ENCODE measurements at regions not wholly inside any gene's neighbourhood (a gene's known extent, or its start where the extent isn't known, plus 50 kb on each side); places are given as distances from the start of the nearest gene placed in this dataset.
A peak's percentile ranks its signal among the peaks of the same experiment; 100 is the strongest.

DNA sequence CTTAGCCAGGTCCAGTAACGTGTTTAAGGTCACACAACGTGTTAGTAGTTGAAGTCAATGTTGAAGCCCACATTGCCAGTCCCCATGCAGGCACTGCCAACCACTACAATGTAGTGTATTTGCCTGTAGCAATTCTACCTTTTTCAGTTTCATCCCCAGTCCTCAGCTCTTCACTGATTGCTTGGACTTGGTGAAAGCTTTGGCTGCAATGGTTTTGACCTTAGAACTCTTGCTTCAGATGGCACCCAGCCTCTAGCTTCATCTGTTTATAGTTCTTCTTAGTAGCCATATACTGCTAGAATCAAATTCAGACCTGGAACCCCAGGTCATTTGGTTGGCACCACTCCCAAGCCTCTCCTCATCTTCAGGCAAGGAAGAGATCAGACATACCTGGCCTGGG is 345.4 kb upstream of the SEMA6D start:
- no peak for DNase-seq (ENCODE audit: low spot score)

DNA sequence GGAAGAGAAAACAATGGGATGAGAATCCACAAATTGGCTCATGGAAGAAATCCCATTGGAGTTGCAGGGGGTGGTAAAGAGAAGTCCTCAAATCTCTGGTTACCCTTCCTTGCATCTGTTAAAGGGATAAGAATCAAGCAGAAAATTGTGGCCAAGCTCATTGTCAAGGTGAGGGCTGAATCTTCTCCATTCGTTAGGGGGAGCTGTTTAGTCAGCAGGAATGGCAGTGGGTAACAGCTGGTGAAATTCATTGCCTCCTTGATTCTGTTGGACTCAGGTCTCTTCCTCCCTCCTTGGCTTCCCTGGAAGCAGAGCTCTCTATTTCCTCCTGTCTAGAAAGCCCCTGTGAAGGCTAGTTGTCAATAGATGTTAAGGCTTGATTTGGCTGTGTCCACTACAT is 343.1 kb upstream of the SEMA6D start:
- peak; percentile 9 for DNase-seq (ENCODE audit: low spot score)

DNA sequence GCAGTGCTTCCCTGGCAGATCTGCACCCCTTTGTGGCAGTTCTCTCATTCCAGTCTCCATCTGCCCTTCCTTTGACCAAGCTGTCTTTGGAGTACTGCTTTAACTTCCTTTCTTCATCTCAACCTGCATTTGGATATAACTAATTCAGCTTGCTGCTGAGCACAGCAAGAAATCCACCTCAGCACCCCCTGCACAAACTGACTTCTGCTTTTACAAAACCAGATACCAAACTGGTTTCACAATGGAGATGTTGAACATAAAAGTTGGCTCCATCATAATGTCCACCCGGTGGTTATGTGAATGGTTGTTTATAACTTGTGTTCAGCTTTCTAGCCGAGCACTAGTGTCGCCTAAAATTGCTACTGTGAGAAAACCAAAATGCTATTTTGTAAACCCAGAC is 341.1 kb upstream of the SEMA6D start:
- DNase-seq (ENCODE audit: low spot score), result no peak

DNA sequence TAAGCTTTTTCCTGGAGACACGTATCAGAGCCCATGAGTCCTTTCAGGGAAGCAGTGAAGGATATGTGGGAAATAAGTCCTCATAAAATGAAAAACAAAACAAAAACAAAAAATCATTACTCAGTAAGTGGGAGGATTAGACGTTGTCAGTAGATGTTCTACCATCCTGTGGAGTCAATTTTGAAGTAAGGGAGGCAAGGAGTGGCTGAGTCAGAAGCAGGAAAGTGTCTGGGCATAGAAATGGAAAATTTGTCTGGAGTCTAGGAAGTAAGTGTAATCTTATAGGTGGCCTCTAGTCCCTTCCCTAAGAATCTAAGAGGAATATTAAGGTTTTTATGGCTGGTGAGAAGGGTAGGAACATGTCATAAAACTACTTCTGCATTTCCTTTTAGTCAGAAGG is 339.8 kb upstream of the SEMA6D start:
- DNase-seq (ENCODE audit: low spot score), result no peak

DNA sequence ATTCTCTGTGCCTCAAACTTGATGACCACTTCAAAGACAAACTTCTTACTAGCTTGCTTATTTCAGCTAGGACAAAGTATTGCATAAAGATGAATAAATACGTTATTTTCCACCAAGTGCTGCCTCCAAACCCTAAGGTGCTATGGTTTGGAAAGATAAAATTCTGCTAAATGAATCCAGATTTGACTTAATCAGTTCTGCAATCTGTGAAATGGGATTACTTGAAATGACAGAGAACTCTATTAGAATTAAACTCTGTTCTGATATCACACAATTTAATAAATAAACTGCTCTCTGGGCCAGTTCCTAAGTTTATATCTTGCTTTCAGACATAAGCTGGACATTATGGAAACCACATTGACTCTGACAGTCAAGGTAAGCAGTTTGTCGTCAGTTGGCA is 338.8 kb upstream of the SEMA6D start:
- no peak for DNase-seq (ENCODE audit: low spot score)

DNA sequence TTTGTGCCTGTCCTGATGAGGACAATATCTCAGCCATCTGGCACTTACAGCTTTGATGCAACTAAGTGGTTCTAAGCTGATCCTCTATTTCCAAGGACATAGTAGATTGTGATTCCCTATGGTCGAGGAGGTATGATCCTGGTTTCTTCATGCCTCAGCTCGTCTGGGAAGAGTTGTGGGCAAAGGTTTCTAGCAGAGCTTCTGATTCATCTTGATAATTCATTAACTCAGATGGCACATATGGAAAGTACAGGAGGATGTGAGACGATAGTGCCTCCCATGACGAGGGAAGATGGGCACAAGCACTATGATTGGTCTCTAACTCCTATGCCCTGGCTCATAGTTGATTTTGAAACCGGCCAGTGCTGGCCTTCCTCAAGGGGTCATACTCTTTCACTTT is 334.2 kb upstream of the SEMA6D start:
- no peak for DNase-seq (ENCODE audit: low spot score)

DNA sequence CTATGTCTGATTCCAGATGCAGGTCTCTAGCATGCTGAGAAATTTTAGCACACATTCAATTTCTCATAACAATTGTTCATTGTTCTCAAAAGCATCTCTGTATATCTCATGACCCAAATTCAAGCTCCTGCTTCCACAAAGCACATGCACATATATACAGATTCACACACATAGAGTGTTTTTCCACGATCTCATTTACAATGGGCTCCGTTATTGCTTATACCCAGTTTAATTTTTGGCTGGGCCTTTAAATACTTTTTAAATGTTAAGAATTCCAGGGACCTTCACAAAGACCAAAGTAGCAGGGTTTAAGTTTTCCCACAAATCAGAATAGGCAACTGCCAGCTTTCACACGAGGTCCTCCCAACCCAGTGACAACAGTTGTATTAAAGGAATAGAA is 333.5 kb upstream of the SEMA6D start:
- DNase-seq (ENCODE audit: low spot score), result no peak

DNA sequence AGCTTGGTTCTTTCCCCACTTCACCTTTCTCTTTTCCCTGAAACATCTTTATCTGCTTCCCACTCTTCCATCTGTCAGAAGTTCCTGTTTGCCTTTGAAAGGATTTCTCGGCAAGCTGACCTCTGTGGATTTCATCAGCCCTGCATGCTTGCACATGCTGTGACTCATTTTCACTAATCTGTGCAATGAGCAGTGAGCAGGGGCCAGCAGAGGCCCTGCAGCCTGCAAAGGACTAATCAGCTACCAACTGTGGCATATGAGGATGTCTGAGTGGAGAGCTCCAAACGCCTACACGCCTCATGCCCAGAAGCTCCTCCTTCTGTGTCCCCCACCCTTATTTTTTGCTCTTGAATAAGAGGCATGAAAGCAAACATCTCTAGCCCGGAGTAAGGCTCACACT is 333.0 kb upstream of the SEMA6D start:
- peak; percentile 62 for DNase-seq (ENCODE audit: low spot score)

DNA sequence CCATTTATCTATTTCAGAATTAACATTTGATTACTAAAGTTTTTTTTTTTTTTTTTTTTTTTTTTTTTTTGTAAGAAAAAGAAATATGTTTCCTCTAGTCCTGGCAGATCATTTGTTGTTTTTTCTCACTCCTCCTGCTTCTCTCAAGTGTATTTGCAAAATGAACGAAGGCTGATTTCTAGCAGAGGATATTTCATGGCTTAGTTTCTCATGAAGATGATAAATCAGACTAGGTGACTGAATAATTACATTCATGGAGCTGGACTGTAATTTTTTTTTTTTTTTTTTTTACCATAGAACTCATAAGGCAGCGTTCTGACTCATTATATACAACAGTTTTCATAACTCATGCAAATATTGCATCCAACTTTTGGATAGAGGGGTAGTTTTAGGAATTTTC is 332.5 kb upstream of the SEMA6D start:
- no peak for DNase-seq (ENCODE audit: low spot score)

DNA sequence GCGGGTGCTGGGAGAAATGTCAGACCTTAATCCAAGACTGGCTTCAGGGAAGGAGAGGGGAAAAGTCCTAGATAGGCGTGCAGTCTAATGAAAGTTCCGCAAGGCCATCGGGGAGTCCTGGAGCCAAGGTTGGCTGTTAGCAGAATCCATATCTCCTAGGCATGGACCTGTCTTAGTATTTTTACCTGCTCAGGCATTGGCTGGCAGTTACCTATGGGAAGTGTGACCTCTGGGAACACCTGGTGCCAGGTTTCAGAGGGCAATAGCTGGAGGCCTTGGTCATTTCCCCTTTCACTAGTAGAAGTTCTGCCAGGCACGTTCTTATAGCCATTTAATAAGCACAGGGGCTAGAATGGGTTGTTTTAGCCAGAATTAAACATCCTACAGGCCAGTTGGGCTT is 330.8 kb upstream of the SEMA6D start:
- no peak for DNase-seq (ENCODE audit: low spot score)

DNA sequence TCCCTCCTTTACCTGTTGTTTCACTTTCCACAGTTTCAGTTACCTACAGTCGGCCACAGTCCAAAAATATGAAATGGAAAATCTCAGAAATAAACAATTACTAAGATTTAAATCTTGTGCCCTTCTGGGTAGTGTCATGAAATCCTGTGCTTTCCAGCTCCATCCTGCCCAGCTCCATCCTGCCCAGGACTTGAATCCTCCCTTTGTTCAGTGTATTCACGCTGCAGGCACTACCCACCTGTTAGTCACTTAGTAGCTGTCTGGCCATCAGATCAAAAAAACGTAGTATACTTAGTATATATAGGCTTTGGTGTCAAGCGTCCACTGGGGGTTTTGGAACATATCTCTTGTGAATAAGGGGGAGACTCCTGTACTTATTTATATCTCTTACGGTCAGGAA is 329.0 kb upstream of the SEMA6D start:
- DNase-seq (ENCODE audit: low spot score), result no peak

DNA sequence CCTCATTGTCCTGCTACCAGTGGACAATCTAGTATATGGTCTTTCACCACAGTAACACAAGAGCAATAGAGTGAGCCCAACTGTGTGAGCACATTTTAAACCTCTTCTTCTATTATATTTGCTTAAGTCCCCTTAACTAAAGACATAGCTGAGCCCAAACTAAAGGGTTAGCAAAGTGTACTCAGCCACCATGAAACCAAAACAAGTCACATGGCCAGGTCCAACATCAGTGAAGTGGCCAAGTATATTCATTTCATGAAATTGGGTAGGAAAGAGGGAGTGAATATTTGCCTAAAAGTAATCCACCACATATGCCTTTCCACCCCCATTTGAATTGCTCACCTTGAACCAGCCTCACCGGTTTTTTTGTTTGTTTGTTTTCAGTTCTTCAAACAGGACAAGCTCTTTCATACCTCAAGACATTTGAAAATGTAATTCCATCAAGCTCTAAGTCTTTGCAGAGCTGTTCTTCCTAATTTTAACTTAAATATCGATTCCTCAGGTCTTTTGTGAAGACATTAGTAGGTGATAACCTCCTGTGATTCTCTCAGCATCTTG is 327.0 kb upstream of the SEMA6D start:
- no peak for DNase-seq (ENCODE audit: low spot score)

DNA sequence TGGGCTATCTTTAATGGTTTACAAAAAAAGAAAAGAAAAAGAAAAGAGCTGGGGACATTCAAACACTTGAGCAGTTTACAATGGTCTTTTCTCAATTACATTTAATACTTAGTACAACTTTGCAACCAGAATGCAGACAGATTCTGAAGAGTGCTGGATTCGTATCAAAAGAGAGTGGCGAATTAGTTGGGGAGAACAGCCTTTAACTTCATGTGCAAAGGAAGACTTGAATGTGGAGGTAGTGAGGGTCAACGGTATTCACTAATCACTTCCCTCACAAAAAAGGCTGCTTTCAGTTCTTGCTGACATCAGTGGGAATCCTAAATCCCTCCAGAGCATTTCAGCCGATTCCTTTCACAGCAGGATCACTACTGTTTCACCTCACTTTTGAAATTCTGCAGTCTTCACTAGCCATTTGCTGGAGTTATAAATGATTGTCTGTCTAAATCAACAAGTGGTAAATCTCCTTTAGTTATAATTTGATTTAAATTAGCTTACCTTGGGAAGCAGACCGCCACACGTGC is 323.0 kb upstream of the SEMA6D start:
- DNase-seq (ENCODE audit: low spot score), result no peak

DNA sequence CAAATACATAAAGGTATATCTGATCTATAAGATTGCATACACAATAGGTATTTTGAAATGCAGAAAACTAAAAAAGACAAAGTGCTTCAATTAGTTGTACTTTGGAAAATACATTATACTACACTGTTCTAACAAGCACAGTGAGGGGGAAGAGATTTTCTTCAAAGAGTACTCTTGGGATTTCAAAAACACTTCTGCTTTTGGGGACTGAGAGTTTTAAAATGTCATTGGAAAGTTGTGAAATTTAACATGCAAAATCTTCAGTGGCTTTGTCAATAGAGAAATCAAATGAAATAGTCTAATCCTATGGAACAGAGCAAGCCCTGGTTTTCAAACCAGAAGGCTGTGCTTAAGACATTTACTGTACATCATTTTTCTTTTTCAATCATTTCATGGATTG is 322.2 kb upstream of the SEMA6D start:
- DNase-seq (ENCODE audit: low spot score), result no peak

DNA sequence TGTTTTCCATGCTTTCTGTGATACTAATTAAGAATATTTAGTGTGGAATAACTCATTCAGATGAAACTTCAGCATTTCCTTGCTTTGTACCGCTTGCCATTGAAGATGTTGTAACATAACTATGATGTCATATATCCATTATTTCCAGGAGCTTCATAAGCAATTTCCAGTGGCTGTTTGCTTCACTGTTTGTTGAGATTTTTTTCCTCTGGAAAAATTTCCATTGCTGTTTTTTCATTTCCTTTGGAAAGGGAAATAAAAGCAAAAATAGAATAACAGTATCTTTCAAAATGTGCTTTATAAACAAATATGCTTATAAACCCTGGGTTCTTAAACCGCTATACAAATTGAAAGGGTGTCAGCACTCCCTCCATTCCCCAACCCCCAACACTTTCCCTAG is 319.6 kb upstream of the SEMA6D start:
- DNase-seq (ENCODE audit: low spot score), result no peak

DNA sequence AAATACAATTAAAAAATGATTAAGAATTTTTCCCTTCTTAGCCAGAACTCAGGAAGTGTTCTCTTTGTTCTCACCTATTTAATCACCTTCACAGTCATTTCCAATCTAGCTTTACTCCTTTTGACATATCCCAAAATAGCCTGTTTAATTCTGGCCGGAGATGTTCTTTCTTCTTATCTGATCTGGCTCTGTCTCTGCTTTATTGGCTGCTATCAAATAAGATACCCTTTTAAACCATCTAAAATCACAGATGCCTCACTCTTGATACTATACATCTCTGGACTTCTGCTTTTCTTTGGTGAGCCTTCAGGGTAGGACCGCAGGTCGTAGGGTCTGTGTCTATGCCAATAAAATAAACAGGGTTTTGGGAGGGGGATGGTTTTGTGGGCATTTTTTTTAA is 319.2 kb upstream of the SEMA6D start:
- no peak for DNase-seq (ENCODE audit: low spot score)

DNA sequence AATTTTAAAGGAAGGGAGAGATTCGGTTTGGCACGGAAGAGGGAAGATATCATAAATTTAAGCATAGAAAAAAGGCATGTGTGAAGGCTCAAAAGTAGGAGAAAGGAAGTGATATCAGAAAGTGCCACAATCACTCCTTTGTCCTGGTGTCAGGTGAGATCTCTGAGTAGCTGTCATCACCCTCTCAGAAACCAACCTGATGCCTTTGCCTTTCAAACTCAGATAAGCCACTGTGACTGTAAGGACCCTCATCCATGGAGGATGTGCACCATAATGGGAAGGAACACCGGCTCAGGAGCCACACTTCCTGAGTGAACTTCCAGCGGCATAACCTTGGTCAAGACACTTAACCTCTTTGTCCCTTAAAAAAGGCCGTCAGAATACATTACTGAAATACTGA is 318.7 kb upstream of the SEMA6D start:
- no peak for DNase-seq (ENCODE audit: low spot score)

DNA sequence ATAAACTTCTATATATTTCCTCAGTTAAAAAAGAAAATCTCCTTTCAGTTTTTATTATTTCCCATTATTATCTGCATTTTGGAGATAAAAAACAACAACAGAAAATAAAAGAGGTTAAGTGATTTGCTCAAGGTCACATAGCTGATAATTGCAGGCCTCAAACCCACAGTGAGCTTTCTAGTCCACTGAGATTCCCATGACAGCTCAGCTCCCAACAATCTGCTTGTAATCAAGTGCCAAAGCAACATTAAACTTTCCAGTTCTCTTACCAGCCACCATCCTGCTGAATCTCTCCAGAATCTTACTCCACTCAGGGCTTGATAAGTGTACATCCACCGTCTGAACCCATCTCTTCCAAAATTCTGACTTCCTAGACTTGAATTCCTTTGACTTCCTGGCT is 318.2 kb upstream of the SEMA6D start:
- no peak for DNase-seq (ENCODE audit: low spot score)

DNA sequence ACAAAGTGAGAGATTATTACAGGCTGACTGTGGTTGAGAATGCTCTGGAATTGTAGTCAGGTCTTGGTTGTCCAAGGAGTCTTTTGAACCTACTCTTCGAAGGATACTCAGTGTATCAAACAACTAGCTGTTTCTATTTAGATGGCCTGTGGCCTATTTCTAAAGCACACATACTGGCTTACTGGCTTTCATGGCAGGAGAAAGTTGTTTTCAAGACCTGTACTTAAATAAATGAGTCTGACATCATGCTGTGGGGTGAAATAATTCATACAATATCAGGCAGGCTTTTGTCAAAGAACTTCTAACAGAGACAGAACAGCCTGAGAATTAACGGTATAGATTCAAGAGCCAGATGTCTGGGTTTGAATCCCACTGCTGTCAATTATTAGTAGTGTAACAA is 316.7 kb upstream of the SEMA6D start:
- no peak for DNase-seq (ENCODE audit: low spot score)

DNA sequence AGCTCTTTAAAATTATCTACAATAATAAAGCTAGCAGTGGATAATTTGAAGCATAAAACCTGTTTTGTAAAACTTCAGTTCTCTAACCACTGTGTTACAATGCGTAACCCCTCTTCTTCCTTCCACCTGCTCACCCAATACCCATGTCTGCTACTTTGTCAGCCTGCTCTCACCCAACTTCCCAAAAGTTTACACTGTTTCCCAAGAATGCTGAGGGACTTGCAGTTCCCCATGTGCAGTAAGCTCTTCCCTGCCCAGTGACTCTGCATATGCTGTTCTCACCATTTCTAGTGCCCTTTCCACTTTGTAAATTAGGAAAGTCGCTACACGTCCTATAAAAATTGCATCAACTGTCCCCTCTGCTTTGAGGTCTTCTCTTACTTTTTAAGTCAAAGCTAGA is 315.9 kb upstream of the SEMA6D start:
- no peak for DNase-seq (ENCODE audit: low spot score)

DNA sequence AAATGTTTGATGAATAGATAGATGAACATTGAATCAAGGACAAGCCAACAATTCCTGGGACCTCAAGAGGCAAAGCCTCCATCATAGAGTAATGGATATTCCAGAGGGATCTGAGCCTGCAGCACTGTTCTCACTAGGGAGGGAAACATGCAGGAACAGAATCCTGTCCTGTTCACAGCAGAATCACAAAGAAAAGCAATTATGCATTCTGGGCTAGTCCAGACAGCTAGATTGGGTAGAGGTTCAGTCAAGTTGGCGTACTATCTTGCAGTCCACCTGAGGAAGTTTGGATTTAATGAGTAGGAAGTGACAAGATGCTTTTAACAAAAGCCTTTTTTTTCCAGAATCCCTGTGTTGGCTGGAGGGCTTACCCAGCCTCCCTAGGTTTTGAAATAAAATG is 314.5 kb upstream of the SEMA6D start:
- DNase-seq (ENCODE audit: low spot score), result no peak

DNA sequence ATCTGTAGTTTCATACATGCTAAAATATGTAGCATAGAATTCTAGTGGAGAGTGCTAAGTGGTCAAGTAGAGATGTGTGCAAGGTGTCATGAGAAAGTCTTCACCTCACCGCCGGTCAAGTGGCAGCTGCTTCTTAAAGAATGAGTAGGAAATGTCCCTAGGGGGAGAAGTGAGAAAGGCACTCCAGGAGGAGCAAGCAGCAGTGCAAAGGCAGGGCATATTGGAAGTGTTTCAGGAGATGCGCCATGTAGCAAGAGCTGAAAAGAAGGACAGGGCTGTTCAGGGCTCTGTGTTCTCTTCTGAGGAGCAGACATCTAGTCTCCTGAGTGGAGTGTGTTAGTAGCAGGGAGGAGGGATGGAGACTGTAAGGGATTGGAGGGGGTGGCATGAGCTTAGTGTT is 312.4 kb upstream of the SEMA6D start:
- no peak for DNase-seq (ENCODE audit: low spot score)

DNA sequence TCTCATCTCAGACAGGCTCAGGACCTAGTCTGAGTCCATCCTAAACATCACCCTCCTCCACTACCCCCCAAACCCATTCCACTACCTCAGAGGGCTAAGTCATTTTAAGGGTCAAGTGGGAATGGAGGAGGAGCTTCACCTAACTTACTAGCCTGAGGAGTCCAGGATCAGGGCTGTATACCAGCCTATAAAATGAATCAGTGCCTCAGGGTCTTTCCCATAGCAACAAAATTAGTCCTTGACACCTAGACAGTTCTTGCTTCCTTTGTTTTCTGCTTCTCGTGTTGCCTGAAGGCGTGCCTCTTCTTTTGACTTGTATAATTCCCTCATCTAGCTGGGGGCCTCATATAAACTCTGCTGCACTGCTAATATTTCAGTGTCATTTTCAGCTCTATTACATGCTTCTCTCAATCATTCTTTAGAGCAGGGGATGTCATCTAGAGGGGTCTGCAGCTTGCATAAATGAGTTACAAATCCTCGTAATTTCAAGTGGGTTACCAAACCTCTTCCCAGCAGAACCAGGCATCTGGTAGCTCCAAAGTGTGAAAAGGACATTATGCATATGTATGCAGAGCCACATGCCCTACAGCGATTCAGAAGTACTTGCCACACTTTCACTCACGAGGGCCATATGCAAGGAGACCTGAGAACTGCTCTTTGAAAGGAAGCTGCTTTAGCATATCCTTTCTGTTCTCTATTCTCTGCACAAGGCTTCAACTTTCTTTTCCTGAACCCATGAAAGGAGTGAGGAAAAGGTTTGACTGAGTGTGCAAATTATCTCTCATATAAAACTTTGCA is 311.7 kb upstream of the SEMA6D start:
- no peak for DNase-seq (ENCODE audit: low spot score)

DNA sequence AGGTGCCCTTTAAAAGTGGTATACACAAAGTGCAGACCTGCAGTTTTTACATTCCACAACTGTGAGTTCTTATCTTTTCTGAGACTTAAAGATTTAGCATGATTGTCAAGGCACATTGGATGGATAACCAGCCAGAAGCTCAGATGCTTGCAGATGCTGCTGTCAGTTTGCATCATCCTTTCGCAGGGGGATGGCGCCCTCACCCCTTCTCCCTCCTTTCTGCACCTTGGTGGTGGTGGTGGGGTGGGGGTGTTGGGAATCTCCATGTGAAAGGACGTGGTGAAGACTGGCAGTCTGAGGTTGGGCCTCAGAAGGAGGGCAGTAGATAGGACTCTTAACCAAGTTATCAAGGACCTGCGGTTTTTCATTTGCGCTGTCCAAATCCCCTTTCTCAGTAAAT is 309.6 kb upstream of the SEMA6D start:
- no peak for DNase-seq (ENCODE audit: low spot score)
